ENCODE measurements at regions not wholly inside any gene's neighbourhood (a gene's known extent, or its start where the extent isn't known, plus 50 kb on each side); places are given as distances from the start of the nearest gene placed in this dataset.

DNA sequence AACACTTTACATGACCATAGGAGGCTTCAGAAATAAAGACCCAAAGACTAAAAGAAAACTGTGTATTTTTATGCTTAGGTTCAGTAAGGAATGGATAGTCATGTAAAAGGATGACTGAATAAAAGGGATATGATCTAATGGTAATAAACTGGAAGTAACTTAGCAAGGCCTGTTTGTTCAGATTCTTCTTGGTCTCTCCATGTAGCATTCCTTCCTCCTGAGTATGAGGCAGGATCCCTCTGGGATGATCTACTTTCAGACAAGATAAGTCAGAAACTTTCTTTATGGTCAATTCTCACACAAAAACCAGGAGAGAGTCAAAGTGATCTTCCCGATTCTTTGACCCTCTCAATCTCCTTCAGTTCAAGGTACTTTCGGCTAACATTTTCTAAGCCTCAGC is 340.8 kb upstream of the DCBLD2 start (continued):
- TF ChIP-seq TSHZ2 (CRISPR knock-in tag; IDR thresholded peaks at IDR 0.05) (no peak), ZC3H10 (CRISPR knock-in tag; IDR thresholded peaks at IDR 0.05) (no peak)

DNA sequence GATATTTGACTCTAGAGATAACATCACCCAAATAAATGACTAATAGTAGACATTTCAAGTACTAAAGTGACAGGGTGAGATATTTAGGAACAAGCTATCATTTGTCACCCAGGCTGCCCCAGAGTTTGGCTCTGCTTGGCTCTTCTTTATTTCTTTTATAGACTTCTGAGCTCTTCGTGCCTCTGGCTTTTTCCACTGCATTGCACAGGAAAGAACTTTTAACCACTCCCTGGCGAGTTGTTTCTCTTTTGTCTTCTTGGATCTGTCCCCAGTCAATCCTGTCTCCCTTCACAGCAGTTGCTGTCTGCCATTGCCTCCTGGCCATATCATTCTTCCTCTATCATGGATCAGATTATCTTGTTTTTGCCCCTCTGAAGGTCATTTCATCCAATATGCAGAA is 339.2 kb upstream of the DCBLD2 start:
- no peak for TF ChIP-seq ZFP30 (CRISPR knock-in tag; IDR thresholded peaks at IDR 0.05)
- TF ChIP-seq TSHZ2 (CRISPR knock-in tag; IDR thresholded peaks at IDR 0.05): no peak
- ATAC-seq: no peak

- ATAC-seq: peak; percentile 32; the same call in 2 of the 3 replicates
Observed at GRCh38 chr3:99236576-99236975, 335.1 kb upstream of the DCBLD2 start.

More at GRCh38 chr3:99236576-99236975, 335.1 kb upstream of the DCBLD2 start:
- TF ChIP-seq ISL1 (CRISPR knock-in tag; IDR thresholded peaks at IDR 0.05): no peak
- TF ChIP-seq ZNF70 (CRISPR knock-in tag; IDR thresholded peaks at IDR 0.05): no peak
- no peak for TF ChIP-seq ARNTL (CRISPR knock-in tag; IDR thresholded peaks at IDR 0.05; ENCODE audit: borderline replicate concordance, low read depth)
- TF ChIP-seq ZFP3 (CRISPR knock-in tag; IDR thresholded peaks at IDR 0.05): no peak
- no peak for TF ChIP-seq CREB5 (CRISPR knock-in tag; IDR thresholded peaks at IDR 0.05; ENCODE audit: low read depth)
- TF ChIP-seq OSR1 (CRISPR knock-in tag; IDR thresholded peaks at IDR 0.05): no peak
- TF ChIP-seq ZNF565 (CRISPR knock-in tag; conservative IDR thresholded peaks at IDR 0.05; ENCODE audit: low read depth): no peak
- TF ChIP-seq TSHZ2 (CRISPR knock-in tag; IDR thresholded peaks at IDR 0.05): no peak
- TF ChIP-seq, protein P1, sequence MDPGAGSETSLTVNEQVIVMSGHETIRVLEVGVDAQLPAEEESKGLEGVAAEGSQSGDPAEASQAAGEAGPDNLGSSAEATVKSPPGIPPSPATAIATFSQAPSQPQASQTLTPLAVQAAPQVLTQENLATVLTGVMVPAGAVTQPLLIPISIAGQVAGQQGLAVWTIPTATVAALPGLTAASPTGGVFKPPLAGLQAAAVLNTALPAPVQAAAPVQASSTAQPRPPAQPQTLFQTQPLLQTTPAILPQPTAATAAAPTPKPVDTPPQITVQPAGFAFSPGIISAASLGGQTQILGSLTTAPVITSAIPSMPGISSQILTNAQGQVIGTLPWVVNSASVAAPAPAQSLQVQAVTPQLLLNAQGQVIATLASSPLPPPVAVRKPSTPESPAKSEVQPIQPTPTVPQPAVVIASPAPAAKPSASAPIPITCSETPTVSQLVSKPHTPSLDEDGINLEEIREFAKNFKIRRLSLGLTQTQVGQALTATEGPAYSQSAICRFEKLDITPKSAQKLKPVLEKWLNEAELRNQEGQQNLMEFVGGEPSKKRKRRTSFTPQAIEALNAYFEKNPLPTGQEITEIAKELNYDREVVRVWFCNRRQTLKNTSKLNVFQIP (CRISPR knock-in tag; IDR thresholded peaks at IDR 0.05; ENCODE audit: borderline replicate concordance, low read depth): no peak
- TF ChIP-seq PATZ1 (CRISPR knock-in tag; IDR thresholded peaks at IDR 0.05; ENCODE audit: borderline replicate concordance): no peak
- TF ChIP-seq RARB (CRISPR knock-in tag; IDR thresholded peaks at IDR 0.05): no peak
- no peak for TF ChIP-seq CSDC2 (CRISPR knock-in tag; IDR thresholded peaks at IDR 0.05)
- TF ChIP-seq GLIS3 (CRISPR knock-in tag; IDR thresholded peaks at IDR 0.05): no peak
- no peak for TF ChIP-seq ESRRG (CRISPR knock-in tag; IDR thresholded peaks at IDR 0.05)
- TF ChIP-seq PPARA (CRISPR knock-in tag; IDR thresholded peaks at IDR 0.05; ENCODE audit: borderline replicate concordance): no peak
- no peak for TF ChIP-seq ZNF8 (CRISPR knock-in tag; IDR thresholded peaks at IDR 0.05)
- TF ChIP-seq, protein P2, sequence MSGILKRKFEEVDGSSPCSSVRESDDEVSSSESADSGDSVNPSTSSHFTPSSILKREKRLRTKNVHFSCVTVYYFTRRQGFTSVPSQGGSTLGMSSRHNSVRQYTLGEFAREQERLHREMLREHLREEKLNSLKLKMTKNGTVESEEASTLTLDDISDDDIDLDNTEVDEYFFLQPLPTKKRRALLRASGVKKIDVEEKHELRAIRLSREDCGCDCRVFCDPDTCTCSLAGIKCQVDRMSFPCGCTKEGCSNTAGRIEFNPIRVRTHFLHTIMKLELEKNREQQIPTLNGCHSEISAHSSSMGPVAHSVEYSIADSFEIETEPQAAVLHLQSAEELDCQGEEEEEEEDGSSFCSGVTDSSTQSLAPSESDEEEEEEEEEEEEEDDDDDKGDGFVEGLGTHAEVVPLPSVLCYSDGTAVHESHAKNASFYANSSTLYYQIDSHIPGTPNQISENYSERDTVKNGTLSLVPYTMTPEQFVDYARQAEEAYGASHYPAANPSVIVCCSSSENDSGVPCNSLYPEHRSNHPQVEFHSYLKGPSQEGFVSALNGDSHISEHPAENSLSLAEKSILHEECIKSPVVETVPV (CRISPR knock-in tag; IDR thresholded peaks at IDR 0.05): no peak
- TF ChIP-seq ZFP30 (CRISPR knock-in tag; IDR thresholded peaks at IDR 0.05): no peak
- TF ChIP-seq TOX (CRISPR knock-in tag; IDR thresholded peaks at IDR 0.05; ENCODE audit: borderline replicate concordance): no peak
- no peak for TF ChIP-seq SNAI2 (CRISPR knock-in tag; IDR thresholded peaks at IDR 0.05)

Measured in SK-N-SH treated with all-trans-retinoic acid at 6 μM for 48 hours (cell line).